ENCODE measurements at regions not wholly inside any gene's neighbourhood (a gene's known extent, or its start where the extent isn't known, plus 50 kb on each side); places are given as distances from the start of the nearest gene placed in this dataset.

DNA sequence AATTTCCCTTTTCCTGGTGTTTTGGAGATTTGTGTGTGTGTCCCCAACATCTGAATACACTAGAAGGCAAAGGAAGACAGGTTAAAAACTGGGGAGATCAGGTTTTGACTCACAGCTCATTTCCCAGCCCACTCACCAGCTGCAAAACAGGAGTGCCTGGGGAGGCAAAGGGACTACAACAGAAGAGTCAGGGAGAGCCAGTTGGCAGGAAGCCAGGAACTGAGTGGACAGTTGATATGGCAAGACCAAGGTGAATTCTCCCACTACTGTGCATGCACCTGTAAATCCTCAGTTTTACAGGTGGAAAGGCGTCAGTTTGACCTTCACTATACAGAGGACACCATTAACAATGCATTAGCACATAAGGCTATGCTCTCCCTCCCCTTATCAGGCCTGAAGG is 901.5 kb upstream of the SEMA6D start:
- Histone ChIP-seq H3K27me3 (ENCODE audit: insufficient read depth, low read length) (no peaks in the 10 kb centered on the region), H3K18ac (ENCODE audit: insufficient read length, low read depth, low read length) (no peak overlapping the region), H3K27ac (ENCODE audit: insufficient read length, low read depth, low read length) (no peak overlapping the region), H2AFZ (ENCODE audit: low read length) (no peak overlapping the region), H2BK15ac (ENCODE audit: low read depth, low read length) (no peak overlapping the region), H3K4me2 (ENCODE audit: insufficient read depth, insufficient read length, low read length) (no peak overlapping the region), H2BK5ac (ENCODE audit: insufficient read length, low read length) (no peak overlapping the region), H2BK120ac (ENCODE audit: low read depth, low read length, poor library complexity, severe bottlenecking) (no peak overlapping the region), H3K4ac (ENCODE audit: low read depth, low read length) (no peak overlapping the region), H3K14ac (ENCODE audit: insufficient read depth, low read length) (no peak overlapping the region), H2BK12ac (ENCODE audit: insufficient read length, low read depth, low read length) (no peak overlapping the region), H4K5ac (ENCODE audit: insufficient read length, low read depth, low read length) (no peak overlapping the region), H4K20me1 (ENCODE audit: control insufficient read depth, insufficient read depth, insufficient read length) (no peaks in the 10 kb centered on the region), H3K56ac (ENCODE audit: insufficient read length, low read depth, low read length) (no peak overlapping the region), H2BK20ac (ENCODE audit: low read depth, low read length, poor library complexity, severe bottlenecking) (no peak overlapping the region), H4K8ac (replicated peaks; ENCODE audit: insufficient read length, low read depth, low read length) (no peak overlapping the region), H3K23ac (ENCODE audit: insufficient read length, low read depth, low read length) (no peak overlapping the region), H3K4me1 (ENCODE audit: insufficient read depth, low read length) (no peaks in the 10 kb centered on the region), H3K79me1 (ENCODE audit: insufficient read depth, low read depth, low read length, poor library complexity, severe bottlenecking) (no peaks in the 10 kb centered on the region), H3K79me2 (ENCODE audit: insufficient read depth, low read length) (no peaks in the 10 kb centered on the region), H4K91ac (ENCODE audit: insufficient read length, low read depth, low read length) (no peak overlapping the region), H2AK5ac (ENCODE audit: insufficient read length, low read length) (no peak overlapping the region), H3T11ph (ENCODE audit: low read length) (no peak overlapping the region), H3K9ac (ENCODE audit: extremely low read depth, insufficient read length, low read length) (no peak overlapping the region), H3K9me3 (ENCODE audit: control insufficient read depth, low read depth, low read length) (no peaks in the 10 kb centered on the region), H3K23me2 (ENCODE audit: insufficient read length, low read depth, low read length, poor library complexity, severe bottlenecking) (no peaks in the 10 kb centered on the region)
- Mint-ChIP-seq H3K36me3 (ENCODE audit: insufficient read depth in 1 of 3, low read depth in 3 of 3) (no peaks in the 10 kb centered on the region), H3K9me3 (no peaks in the 10 kb centered on the region), H3K27me3 (ENCODE audit: low read depth) (no peaks in the 10 kb centered on the region), H3K4me1 (no peaks in the 10 kb centered on the region), H3K27ac (no peak overlapping the region), H3K4me3 (no peak overlapping the region)
- no CpG with 5 or more reads among the region's 1 CpG for WGBS (ENCODE audit: extremely low coverage, insufficient read length, low lambda C conversion rate)
- no peak for DNase-seq
- TF ChIP-seq, protein P1, sequence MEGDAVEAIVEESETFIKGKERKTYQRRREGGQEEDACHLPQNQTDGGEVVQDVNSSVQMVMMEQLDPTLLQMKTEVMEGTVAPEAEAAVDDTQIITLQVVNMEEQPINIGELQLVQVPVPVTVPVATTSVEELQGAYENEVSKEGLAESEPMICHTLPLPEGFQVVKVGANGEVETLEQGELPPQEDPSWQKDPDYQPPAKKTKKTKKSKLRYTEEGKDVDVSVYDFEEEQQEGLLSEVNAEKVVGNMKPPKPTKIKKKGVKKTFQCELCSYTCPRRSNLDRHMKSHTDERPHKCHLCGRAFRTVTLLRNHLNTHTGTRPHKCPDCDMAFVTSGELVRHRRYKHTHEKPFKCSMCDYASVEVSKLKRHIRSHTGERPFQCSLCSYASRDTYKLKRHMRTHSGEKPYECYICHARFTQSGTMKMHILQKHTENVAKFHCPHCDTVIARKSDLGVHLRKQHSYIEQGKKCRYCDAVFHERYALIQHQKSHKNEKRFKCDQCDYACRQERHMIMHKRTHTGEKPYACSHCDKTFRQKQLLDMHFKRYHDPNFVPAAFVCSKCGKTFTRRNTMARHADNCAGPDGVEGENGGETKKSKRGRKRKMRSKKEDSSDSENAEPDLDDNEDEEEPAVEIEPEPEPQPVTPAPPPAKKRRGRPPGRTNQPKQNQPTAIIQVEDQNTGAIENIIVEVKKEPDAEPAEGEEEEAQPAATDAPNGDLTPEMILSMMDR (conservative IDR thresholded peaks at IDR 0.05), result no peak

All from H9 (cell line).